HEK293 (cell line): ENCODE measurements at regions not wholly inside any gene's neighbourhood (a gene's known extent, or its start where the extent isn't known, plus 50 kb on each side); places are given as distances from the start of the nearest gene placed in this dataset.

Experiments used
- CTCF ChIA-PET: fragments of 350-600 bp; formaldehyde crosslinking; extraction: SDS; loops from one replicate; lab custom pipeline; 2021; ENCODE audit warnings: antibody characterized with exemption; lab: Yijun Ruan, JAX
- POLR2A ChIA-PET: fragments of 300-600 bp; formaldehyde crosslinking; extraction: SDS; loops from one replicate; lab custom pipeline; 2020; ENCODE audit warnings: antibody characterized with exemption, inconsistent platforms; lab: Yijun Ruan, JAX
- H3K27ac ChIP-seq: fragments of 200-500 bp; sonication (Bioruptor generic); 2 replicates; pipeline ENCODE4 v1.5.1; 2014; ENCODE audit warnings: low read depth, low read length, control low read depth, inconsistent platforms; ENCODE audit errors: extremely low read depth
- H3K36me3 ChIP-seq, 2 experiments: fragments of 200-500 bp in 1 of 2; sonication (Bioruptor generic) in 1 of 2; 1 replicate in 1 of 2; 2 replicates in 1 of 2; pipeline ENCODE4 v1.5.1; 2014 to 2017; ENCODE audit warnings: inconsistent platforms in 2 of 2, low read length in 2 of 2; ENCODE audit not compliant: control insufficient read depth in 2 of 2, insufficient read depth in 1 of 2
- H3K4me1 ChIP-seq: fragments of 200-500 bp; sonication (Bioruptor generic); 2 replicates; pipeline ENCODE4 v1.5.1; 2014; ENCODE audit warnings: mild to moderate bottlenecking, low read length, inconsistent platforms; ENCODE audit not compliant: control insufficient read depth, insufficient read depth
- H3K4me3 ChIP-seq: 2 replicates; pipeline ENCODE4 v1.5.1; 2011; ENCODE audit warnings: low read depth, mild to moderate bottlenecking, control low read depth, low read length, moderate library complexity
- H3K9me3 ChIP-seq: fragments of 200-500 bp; sonication (Bioruptor generic); 2 replicates; pipeline ENCODE4 v1.5.1; 2014; ENCODE audit warnings: low read depth, low read length, inconsistent platforms; ENCODE audit not compliant: control insufficient read depth, insufficient read depth
- GLI2 ChIP-seq: fragments of 450-650 bp; formaldehyde crosslinking; IDR thresholded peaks from 2 replicates; pipeline ENCODE4; 2017; ENCODE audit warnings: missing biosample characterization, missing genetic modification characterization, low read depth, borderline replicate concordance
- HOXD13 ChIP-seq: sonication (generic); formaldehyde crosslinking; IDR thresholded peaks from 2 replicates; pipeline ENCODE4 v1.8.0; 2022; ENCODE audit warnings: missing genetic modification reagents, borderline replicate concordance
- IKZF3 ChIP-seq: fragments of 450-650 bp; IDR thresholded peaks from 2 replicates; pipeline ENCODE4 v1.5.0; 2018; ENCODE audit warnings: missing biosample characterization, mild to moderate bottlenecking, missing genetic modification characterization, moderate library complexity
- MZF1 ChIP-seq: fragments of 450-650 bp; formaldehyde crosslinking; IDR thresholded peaks from 2 replicates; pipeline ENCODE4 v1.5.1; 2017; ENCODE audit warnings: missing biosample characterization, missing genetic modification characterization, borderline replicate concordance
- SP2 ChIP-seq: fragments of 450-650 bp; formaldehyde crosslinking; IDR thresholded peaks from 2 replicates; pipeline ENCODE4 v1.5.1; 2016; ENCODE audit warnings: missing biosample characterization, missing genetic modification characterization
- ZFP3 ChIP-seq: fragments of 450-650 bp; formaldehyde crosslinking; IDR thresholded peaks from 2 replicates; pipeline ENCODE4 v1.5.1; 2016; ENCODE audit warnings: low read depth, missing biosample characterization, missing genetic modification characterization
- ZNF112 ChIP-seq: fragments of 450-650 bp; formaldehyde crosslinking; IDR thresholded peaks from 2 replicates; pipeline ENCODE4 v1.5.0; 2017; ENCODE audit warnings: missing biosample characterization, missing genetic modification characterization
- ZNF133 ChIP-seq: fragments of 450-650 bp; formaldehyde crosslinking; IDR thresholded peaks from 2 replicates; pipeline ENCODE4 v1.5.1; 2016; ENCODE audit warnings: missing biosample characterization, missing genetic modification characterization
- ZNF174 ChIP-seq: fragments of 450-650 bp; formaldehyde crosslinking; IDR thresholded peaks from 2 replicates; pipeline ENCODE4 v1.5.0; 2017; ENCODE audit warnings: missing biosample characterization, mild to moderate bottlenecking, missing genetic modification characterization
- ZNF24 ChIP-seq: fragments of 450-650 bp; formaldehyde crosslinking; IDR thresholded peaks from 2 replicates; pipeline ENCODE4 v1.5.1; 2016; ENCODE audit warnings: missing biosample characterization, missing genetic modification characterization
- ZNF274 ChIP-seq, 2 experiments: fragments of 200-500 bp in 1 of 2; fragments of 450-650 bp in 1 of 2; sonication (Bioruptor generic) in 1 of 2; formaldehyde crosslinking in 1 of 2; IDR thresholded peaks; 2 replicates each; pipeline versions ENCODE4 v1.5.1 to v1.6.1; 2014 to 2016; ENCODE audit warnings: borderline replicate concordance in 1 of 2, inconsistent platforms in 1 of 2, low read length in 1 of 2, missing biosample characterization in 1 of 2, missing genetic modification characterization in 1 of 2
- ZNF324 ChIP-seq: fragments of 450-650 bp; formaldehyde crosslinking; IDR thresholded peaks from 2 replicates; pipeline ENCODE4 v1.5.1; 2016; ENCODE audit warnings: missing biosample characterization, missing genetic modification characterization
- ZNF335 ChIP-seq: fragments of 450-650 bp; formaldehyde crosslinking; conservative IDR thresholded peaks from 2 replicates; pipeline ENCODE4 v1.5.1; 2016; ENCODE audit warnings: missing biosample characterization, missing genetic modification characterization
- ZNF423 ChIP-seq: fragments of 450-650 bp; formaldehyde crosslinking; IDR thresholded peaks from 2 replicates; pipeline ENCODE4 v1.5.1; 2016; ENCODE audit warnings: missing biosample characterization, missing genetic modification characterization
- ZNF426 ChIP-seq: fragments of 450-650 bp; formaldehyde crosslinking; IDR thresholded peaks from 2 replicates; pipeline ENCODE4 v1.5.1; 2017; ENCODE audit warnings: missing biosample characterization, missing genetic modification characterization, mild to moderate bottlenecking, inconsistent platforms, moderate library complexity
- ZNF558 ChIP-seq: fragments of 450-650 bp; formaldehyde crosslinking; IDR thresholded peaks from 2 replicates; pipeline ENCODE4 v1.5.1; 2016; ENCODE audit warnings: missing biosample characterization, missing genetic modification characterization
- ZNF621 ChIP-seq: fragments of 450-650 bp; formaldehyde crosslinking; IDR thresholded peaks from 2 replicates; pipeline ENCODE4 v1.5.1; 2017; ENCODE audit warnings: missing biosample characterization, missing genetic modification characterization
- ZNF624 ChIP-seq: fragments of 450-650 bp; formaldehyde crosslinking; IDR thresholded peaks from 2 replicates; pipeline ENCODE4 v1.5.1; 2017; ENCODE audit warnings: missing biosample characterization, missing genetic modification characterization
- ZNF677 ChIP-seq: fragments of 450-650 bp; IDR thresholded peaks from 2 replicates; pipeline ENCODE4 v1.5.0; 2018; ENCODE audit warnings: missing biosample characterization, mild to moderate bottlenecking, missing genetic modification characterization, moderate library complexity
- ZSCAN16 ChIP-seq: fragments of 450-650 bp; formaldehyde crosslinking; IDR thresholded peaks from 2 replicates; pipeline ENCODE4 v1.5.1; 2016; ENCODE audit warnings: missing biosample characterization, missing genetic modification characterization
- ZXDB ChIP-seq: fragments of 450-650 bp; formaldehyde crosslinking; IDR thresholded peaks from 2 replicates; pipeline ENCODE4 v1.5.1; 2016; ENCODE audit warnings: missing biosample characterization, missing genetic modification characterization
- TF ChIP-seq, protein P1 (sequence below): fragments of 450-650 bp; formaldehyde crosslinking; optimal IDR thresholded peaks from 2 replicates; pipeline ENCODE3; 2016; ENCODE audit warnings: missing biosample characterization, mild to moderate bottlenecking, missing genetic modification characterization
- TF ChIP-seq, protein P2 (sequence below): fragments of 450-650 bp; formaldehyde crosslinking; IDR thresholded peaks from 2 replicates; pipeline ENCODE4 v1.5.1; 2016; ENCODE audit warnings: missing biosample characterization, missing genetic modification characterization
- TF ChIP-seq, protein P3 (sequence below): fragments of 450-650 bp; formaldehyde crosslinking; IDR thresholded peaks from 2 replicates; pipeline ENCODE4 v1.5.1; 2016; ENCODE audit warnings: missing biosample characterization, missing genetic modification characterization
- TF ChIP-seq, protein P4 (sequence below): fragments of 450-650 bp; formaldehyde crosslinking; IDR thresholded peaks from 2 replicates; pipeline ENCODE4 v1.5.1; 2016; ENCODE audit warnings: missing biosample characterization, missing genetic modification characterization

DNA sequence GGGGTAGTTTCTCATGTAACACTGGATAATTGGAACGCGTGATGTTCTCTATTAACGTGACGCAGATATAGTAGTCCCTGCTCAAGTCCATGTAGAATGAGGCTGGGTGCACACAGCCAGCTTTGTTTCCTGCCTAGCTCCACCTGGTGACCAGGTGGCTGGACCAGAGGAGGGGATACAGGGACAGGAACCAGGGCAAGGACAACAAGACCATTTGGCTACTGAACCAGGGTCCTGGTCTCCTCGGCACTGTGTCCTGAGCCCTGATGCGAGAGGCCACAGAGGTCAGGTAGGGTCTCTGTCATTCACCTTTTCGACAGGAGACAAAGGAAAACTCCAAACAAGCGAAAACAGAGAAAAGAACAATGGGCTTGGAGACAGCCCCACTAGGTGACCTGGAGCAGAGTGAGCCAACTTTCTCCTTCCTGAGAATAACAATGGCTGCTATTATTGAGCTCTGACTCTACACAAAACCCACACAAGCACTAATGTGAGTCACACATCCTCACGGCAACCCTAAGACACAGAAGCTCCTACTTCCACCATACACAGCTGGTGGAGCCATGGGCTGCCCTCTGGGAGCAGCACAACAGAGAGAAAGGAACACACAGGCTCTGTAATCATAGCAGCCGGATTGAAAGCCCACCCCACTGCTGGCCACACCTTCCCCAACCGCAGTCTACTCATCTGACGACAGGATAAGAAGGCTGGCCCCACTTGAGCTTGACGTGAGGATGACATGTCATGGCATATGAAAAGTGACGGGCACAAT, 67.3 kb upstream of the TEX51 start:
- H3K27ac ChIP-seq: no peak overlapping the region
- TF ChIP-seq ZNF624 (tag by site-specific recombination): no peak
- no peak for TF ChIP-seq ZNF24 (tag by site-specific recombination)
- TF ChIP-seq ZXDB (tag by site-specific recombination): no peak
- TF ChIP-seq ZNF133: no peak
- TF ChIP-seq, protein P1, sequence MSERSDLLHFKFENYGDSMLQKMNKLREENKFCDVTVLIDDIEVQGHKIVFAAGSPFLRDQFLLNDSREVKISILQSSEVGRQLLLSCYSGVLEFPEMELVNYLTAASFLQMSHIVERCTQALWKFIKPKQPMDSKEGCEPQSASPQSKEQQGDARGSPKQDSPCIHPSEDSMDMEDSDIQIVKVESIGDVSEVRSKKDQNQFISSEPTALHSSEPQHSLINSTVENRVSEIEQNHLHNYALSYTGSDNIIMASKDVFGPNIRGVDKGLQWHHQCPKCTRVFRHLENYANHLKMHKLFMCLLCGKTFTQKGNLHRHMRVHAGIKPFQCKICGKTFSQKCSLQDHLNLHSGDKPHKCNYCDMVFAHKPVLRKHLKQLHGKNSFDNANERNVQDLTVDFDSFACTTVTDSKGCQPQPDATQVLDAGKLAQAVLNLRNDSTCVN (tag by site-specific recombination): no peak
- no peak for TF ChIP-seq ZNF324 (tag by site-specific recombination)
- TF ChIP-seq ZNF174 (tag by site-specific recombination): no peak
- no peak for TF ChIP-seq MZF1 (tag by site-specific recombination)
- no peak for TF ChIP-seq ZNF335
- TF ChIP-seq, protein P2, sequence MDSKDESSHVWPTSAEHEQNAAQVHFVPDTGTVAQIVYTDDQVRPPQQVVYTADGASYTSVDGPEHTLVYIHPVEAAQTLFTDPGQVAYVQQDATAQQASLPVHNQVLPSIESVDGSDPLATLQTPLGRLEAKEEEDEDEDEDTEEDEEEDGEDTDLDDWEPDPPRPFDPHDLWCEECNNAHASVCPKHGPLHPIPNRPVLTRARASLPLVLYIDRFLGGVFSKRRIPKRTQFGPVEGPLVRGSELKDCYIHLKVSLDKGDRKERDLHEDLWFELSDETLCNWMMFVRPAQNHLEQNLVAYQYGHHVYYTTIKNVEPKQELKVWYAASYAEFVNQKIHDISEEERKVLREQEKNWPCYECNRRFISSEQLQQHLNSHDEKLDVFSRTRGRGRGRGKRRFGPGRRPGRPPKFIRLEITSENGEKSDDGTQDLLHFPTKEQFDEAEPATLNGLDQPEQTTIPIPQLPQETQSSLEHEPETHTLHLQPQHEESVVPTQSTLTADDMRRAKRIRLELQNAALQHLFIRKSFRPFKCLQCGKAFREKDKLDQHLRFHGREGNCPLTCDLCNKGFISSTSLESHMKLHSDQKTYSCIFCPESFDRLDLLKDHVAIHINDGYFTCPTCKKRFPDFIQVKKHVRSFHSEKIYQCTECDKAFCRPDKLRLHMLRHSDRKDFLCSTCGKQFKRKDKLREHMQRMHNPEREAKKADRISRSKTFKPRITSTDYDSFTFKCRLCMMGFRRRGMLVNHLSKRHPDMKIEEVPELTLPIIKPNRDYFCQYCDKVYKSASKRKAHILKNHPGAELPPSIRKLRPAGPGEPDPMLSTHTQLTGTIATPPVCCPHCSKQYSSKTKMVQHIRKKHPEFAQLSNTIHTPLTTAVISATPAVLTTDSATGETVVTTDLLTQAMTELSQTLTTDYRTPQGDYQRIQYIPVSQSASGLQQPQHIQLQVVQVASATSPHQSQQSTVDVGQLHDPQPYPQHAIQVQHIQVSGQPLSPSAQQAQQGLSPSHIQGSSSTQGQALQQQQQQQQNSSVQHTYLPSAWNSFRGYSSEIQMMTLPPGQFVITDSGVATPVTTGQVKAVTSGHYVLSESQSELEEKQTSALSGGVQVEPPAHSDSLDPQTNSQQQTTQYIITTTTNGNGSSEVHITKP (tag by site-specific recombination): no peak
- no peak for TF ChIP-seq IKZF3 (tag by site-specific recombination)
- TF ChIP-seq ZNF274 (IDR thresholded peaks at IDR 0.05; ENCODE audit: low read length): no peak
- no peak for TF ChIP-seq ZNF274 (tag by site-specific recombination; IDR thresholded peaks at IDR 0.05; ENCODE audit: borderline replicate concordance)
- TF ChIP-seq ZNF423 (tag by site-specific recombination): no peak
- TF ChIP-seq ZNF426 (tag by site-specific recombination): no peak
- no peak for TF ChIP-seq ZNF621 (tag by site-specific recombination)
- TF ChIP-seq ZNF112 (tag by site-specific recombination): no peak
- no peak for TF ChIP-seq ZNF558 (tag by site-specific recombination)
- no peak for TF ChIP-seq ZFP3 (tag by site-specific recombination)
- no peak for TF ChIP-seq ZSCAN16 (tag by site-specific recombination)
- TF ChIP-seq, all 188 proteins: peak for 0
- no peaks in the 10 kb centered on the region for H3K4me1 ChIP-seq
- H3K4me3 ChIP-seq: no peak overlapping the region
- no peaks in the 10 kb centered on the region for H3K36me3 ChIP-seq
- POLR2A ChIA-PET: no interaction called here
- no peaks in the 10 kb centered on the region for H3K9me3 ChIP-seq
- CTCF ChIA-PET: no interaction called here

DNA sequence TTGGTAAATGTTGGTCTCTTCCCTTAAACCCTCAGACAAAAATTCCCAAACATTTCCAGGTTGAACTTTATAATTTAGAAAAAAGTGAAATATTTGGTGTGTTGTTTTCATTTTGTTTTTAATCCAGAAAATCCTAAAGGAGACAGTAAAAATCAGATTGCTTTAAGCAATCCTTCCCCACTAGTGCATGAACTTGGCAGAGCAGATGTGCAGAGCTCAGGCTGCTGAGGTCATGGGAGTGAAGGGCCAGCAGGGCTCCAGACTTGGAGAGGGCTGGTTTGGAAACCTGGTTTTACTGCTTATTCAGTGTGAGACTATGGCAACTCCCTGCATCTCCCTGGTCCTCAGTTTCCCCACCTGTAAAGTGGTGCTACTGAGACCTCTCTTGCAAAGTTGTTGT, 66.7 kb upstream of the TEX51 start:
- Histone ChIP-seq H3K4me3 (no peak overlapping the region), H3K4me1 (no peaks in the 10 kb centered on the region), H3K36me3 (no peaks in the 10 kb centered on the region), H3K27ac (no peak overlapping the region), H3K9me3 (no peaks in the 10 kb centered on the region)
- ChIA-PET CTCF (no interaction called here), POLR2A (no interaction called here)
- TF ChIP-seq HOXD13 (CRISPR knock-in tag) (no peak), SP2 (tag by site-specific recombination) (no peak), ZXDB (tag by site-specific recombination) (no peak), ZNF677 (tag by site-specific recombination) (no peak), GLI2 (no peak)
- TF ChIP-seq, protein P3, sequence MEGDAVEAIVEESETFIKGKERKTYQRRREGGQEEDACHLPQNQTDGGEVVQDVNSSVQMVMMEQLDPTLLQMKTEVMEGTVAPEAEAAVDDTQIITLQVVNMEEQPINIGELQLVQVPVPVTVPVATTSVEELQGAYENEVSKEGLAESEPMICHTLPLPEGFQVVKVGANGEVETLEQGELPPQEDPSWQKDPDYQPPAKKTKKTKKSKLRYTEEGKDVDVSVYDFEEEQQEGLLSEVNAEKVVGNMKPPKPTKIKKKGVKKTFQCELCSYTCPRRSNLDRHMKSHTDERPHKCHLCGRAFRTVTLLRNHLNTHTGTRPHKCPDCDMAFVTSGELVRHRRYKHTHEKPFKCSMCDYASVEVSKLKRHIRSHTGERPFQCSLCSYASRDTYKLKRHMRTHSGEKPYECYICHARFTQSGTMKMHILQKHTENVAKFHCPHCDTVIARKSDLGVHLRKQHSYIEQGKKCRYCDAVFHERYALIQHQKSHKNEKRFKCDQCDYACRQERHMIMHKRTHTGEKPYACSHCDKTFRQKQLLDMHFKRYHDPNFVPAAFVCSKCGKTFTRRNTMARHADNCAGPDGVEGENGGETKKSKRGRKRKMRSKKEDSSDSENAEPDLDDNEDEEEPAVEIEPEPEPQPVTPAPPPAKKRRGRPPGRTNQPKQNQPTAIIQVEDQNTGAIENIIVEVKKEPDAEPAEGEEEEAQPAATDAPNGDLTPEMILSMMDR (tag by site-specific recombination): no peak
- TF ChIP-seq, protein P4, sequence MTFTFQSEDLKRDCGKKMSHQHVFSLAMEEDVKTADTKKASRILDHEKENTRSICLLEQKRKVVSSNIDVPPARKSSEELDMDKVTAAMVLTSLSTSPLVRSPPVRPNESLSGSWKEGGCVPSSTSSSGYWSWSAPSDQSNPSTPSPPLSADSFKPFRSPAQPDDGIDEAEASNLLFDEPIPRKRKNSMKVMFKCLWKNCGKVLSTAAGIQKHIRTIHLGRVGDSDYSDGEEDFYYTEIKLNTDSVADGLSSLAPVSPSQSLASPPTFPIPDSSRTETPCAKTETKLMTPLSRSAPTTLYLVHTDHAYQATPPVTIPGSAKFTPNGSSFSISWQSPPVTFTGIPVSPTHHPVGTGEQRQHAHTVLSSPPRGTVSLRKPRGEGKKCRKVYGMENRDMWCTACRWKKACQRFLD (tag by site-specific recombination): no peak
